COLO668 (cell line): ENCODE measurements at regions not wholly inside any gene's neighbourhood (a gene's known extent, or its start where the extent isn't known, plus 50 kb on each side); places are given as distances from the start of the nearest gene placed in this dataset.

Experiments used
- DNase-seq: peaks from one replicate; lab custom pipeline; 2025; ENCODE audit not compliant: unreplicated experiment; lab: John Stamatoyannopoulos, UW

- DNase-seq: no peak
Observed at GRCh38 chr2:15763822-15764682, 172.4 kb downstream of the DDX1 start.

GRCh38 chr2:15764683-15765011 is 173.0 kb downstream of the DDX1 start:
- DNase-seq: no peak

DNA sequence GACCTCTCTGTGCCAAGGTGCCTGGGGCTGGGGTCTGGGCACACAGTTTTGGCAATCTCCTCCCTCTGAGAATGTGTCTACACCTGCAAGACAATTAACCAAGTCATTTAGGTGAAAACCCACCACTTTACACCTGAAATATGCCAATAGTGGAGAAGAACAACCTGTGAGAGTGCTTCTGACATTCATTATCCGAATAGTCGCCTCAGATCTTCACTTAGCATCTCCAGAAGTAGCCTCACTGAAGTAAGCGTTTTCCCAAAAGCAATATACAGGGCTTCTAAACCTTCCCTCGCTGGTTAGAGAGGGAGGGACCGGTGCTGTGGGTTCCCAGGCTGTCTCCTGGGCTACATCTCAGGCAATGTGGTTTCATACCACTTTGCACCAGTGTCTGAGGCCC is 173.5 kb downstream of the DDX1 start:
- DNase-seq: no peak

DNA sequence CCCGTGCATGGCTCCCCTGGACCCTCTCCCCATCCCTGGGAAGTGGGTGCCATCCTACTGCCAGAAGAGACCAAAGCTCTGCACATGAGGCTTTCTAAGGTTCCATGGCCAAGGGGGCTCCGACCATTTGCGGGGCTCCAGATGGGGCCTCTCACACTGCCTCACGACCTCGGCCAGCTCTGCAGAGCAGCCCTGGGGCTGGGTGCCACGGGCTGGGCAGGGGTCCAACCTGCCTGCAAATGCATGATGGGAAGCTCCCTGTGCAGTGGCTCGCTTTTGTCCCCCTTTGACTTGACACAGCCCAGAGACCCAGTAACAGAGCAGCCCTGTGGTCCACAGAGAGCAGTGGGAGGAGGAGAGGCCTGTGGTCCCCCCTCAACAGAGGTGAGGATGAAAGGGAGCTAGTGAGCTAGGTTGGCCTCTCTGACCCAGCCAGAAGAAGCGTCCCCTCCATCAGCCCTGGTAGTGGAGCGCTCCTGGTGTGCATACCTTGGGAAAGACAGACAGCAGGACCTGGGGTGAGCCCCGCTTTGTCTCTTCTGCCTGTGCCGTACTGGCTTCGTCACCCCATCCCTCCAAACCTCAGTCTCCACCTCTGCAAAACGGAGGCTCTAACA is 174.1 kb downstream of the DDX1 start:
- no peak for DNase-seq

DNA sequence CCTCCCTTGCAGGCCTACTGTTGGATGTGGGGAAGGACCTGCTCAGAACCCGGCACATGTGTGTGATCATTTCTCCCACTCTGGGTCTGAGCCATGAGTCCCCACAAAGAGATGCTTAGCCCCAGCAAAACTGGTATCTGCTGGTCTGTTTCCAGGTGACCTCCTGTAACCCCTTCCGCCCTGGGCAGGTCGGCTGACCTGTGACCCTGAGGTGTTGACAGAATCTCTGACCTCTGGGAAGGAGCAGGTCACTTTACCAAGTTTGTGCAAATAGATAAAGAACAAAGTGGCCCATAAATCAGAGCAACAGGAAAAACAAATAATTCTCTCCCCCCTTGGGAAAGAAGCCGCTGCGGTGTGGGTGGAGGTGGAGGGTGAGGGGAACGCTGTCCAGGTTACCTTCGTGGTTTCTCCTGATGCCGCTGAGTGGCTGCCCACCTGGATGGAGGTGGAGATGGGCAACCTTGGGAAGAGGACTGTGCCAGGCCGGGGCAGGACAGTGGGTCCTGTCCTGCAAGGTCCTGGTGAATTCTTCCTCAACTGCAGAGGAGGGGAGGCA is 174.0 kb upstream of the MYCN start:
- no peak for DNase-seq

DNA sequence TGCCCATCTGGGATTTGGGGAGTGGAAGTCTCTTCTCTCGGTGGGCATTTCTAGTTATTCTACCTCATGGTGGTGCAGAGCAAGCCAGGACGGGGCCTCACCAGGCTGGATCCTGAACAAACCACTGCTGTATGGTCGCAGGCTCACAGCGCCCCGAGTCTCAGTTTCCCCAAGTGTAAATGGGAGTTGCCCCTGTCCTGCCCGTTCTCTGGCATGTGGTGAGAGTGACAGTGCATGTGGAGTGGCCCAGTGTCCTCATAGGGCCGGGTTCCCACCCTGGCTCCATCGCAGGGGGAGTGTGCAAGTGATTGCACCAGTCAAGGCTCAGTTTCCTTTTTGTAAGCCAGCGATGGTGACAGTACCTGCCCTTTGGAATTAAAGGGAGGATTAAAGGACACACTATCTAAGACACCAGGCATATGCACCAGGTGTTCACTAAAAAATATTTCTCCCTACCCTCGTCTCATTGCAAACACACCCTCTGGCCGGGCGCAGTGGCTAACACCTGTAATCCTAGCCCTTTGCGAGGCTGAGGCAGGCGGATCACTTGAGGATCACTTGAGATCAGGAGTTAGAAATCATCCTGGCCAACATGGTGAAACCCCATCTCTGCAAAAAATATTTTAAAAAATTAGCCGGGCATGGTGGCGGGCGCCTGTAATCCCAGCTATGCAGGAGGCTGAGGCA is 173.3 kb upstream of the MYCN start:
- DNase-seq: no peak

GRCh38 chr2:15767679-15768078 is 172.7 kb upstream of the MYCN start:
- DNase-seq: no peak

DNA sequence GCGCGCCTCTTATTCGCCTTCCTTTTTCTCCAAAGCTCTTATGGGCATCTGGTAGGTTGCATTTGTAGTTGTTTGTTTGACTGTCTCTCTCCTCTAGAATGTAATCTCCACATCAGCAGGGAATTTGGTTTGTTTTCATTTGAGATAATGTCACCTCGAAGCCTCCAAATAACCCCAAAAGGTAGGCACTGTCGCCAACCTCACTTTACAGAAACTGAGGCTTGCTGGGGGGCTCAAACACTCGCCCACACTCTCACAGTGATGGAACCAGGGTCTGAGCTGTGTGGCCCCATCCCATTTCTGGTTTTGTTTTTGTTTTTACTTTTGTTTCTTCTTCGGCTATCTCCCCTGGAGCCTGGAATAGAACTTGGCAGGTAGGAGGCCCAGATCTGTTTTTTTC is 172.2 kb upstream of the MYCN start:
- DNase-seq: no peak

DNA sequence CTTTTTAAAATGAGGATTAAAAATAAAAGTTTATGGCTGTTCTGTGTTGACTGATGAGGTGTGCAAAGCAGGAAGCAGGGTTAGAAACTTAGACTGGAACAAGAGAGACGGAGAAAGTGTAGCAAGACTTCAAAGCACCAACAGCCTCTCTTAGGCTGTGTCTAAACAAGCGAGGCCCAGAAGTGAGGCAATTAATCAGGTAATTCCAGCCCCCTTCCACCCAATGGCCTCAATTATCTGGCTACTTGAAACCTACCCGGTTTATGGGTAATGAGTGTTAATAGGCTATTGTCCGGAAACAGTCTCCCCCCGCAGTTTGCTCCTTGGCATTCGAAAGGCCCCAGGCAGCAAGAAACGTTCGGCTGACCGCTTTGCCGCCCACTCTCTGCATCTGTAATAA is 171.7 kb upstream of the MYCN start:
- DNase-seq: no peak

DNA sequence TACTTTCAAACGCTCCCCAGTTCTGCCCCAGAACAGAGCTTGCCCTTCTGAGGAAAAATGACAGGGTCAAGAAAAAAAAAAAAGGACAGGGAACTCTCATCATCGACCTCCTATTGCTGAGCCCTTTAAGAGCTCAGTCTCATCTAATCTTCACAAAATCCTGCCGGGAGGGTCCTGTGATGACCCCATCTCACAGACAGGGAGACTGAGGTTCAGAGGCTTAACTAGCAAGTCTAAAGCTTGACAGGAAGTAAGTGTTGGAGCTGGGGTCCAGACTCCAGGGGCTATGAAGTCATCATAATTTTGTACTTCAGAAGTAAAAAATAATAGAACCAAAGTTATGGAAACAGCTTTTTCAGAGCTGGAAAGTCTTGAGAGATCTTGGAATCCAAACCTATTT is 171.1 kb upstream of the MYCN start:
- DNase-seq: no peak

- DNase-seq: no peak
Observed at GRCh38 chr2:15769676-15770547, 170.4 kb upstream of the MYCN start.

DNA sequence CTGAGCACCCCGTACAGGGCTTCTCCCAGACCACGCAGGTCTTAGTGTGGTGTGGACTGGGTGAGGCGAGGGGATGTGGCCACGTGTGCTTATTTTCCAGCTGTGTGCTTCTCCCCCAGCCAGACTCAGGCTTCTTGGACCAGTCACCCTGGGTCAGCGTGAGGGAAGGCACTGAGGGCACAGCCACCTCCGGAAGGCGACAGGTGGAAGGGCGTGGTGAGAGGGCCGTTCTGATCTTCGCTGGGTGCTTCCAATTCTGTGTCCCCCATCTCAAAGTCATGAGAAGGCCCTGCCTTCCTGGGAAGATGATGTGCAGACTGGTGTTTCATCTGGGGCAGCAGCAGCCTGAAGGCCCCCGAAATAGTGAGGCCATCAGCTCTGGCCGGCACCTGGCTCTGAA is 169.7 kb upstream of the MYCN start:
- no peak for DNase-seq

- DNase-seq: no peak
Observed at GRCh38 chr2:15771124-15771523, 169.2 kb upstream of the MYCN start.

DNA sequence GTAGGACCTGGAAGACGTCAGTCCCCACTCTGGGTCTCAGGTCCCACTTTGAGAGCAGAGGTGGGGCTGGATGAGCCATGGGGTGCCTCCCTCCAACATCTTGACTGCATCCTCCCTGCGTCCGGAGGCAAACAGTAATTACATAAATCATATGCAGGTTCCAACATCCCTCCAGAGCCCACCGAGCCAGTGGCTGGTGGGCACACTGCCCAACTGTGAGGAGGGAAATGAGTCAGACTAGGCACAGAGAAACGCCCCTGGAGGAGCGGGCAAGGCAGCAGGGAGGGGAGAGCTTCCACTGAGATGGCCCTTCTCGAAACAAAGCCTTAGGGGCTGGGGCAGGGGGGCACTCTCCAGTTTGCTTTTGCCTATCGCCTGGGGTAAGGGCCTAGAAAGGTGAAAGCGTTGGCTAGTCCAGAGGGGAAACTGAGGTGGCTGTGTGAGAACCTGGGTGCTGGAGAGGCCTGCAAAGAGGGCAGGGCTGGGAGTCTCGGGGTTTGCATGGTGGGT is 168.2 kb upstream of the MYCN start:
- DNase-seq: no peak

- DNase-seq: no peak
Observed at GRCh38 chr2:15772681-15773080, 167.7 kb upstream of the MYCN start.

DNA sequence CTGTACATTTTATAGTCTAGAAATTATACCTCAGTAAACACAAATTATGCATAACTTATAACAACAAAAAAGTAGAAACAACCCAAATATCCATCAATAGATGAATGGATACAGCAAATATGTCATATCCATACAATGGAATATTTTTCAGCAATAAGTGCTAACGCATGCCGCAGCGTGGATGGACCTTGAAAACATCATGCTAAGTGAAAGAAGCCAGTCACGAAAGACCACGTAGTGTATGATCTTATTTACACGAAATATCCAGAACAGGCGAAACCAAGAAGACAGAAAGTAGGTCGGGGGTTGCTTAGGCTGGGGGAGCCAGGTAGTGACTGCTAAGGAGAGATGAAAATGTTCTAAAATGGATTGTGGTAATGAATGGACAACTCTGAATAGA is 167.1 kb upstream of the MYCN start:
- no peak for DNase-seq

DNA sequence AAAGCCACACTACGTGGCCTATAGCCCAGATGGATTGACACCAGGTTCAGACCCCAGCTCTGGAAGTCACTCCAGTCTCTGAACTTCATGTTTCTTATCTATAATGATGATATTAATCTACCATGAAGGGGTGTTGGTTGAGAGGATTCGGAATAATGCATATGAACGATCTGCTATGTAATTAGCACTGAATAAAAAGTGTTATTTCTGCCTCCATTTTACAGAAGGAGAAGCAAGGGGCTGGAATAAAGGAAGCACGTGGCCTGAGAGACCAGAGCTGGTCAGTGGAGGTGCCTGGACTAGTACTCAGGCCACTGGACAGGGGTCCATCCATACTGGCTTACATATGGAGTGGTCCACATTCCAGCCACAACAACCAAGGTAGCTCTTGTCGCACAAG is 166.5 kb upstream of the MYCN start:
- no peak for DNase-seq

- DNase-seq: no peak
Observed at GRCh38 chr2:15775753-15776628, 164.4 kb upstream of the MYCN start.

GRCh38 chr2:15776629-15776919 is 163.8 kb upstream of the MYCN start:
- no peak for DNase-seq
